ENCODE measurements at regions not wholly inside any gene's neighbourhood (a gene's known extent, or its start where the extent isn't known, plus 50 kb on each side); places are given as distances from the start of the nearest gene placed in this dataset.

GRCh38 chr6:4615231-4615630 is 161.0 kb upstream of the CDYL start:
- TF ChIP-seq CTCF (IDR thresholded peaks at IDR 0.05) = no peak
- no peak for DNase-seq (ENCODE audit: low spot score)

GRCh38 chr6:4614637-4615036 is 161.6 kb upstream of the CDYL start:
- DNase-seq (ENCODE audit: low spot score) = no peak
- ATAC-seq (ENCODE audit: low FRiP score) = no peak
- no peak for TF ChIP-seq CTCF (IDR thresholded peaks at IDR 0.05)

More at GRCh38 chr6:4615231-4615630, 161.0 kb upstream of the CDYL start:
- ATAC-seq (ENCODE audit: low FRiP score) = no peak

- DNase-seq (ENCODE audit: low spot score) = no peak
- no peak for ATAC-seq (ENCODE audit: low FRiP score)
- no peak for TF ChIP-seq CTCF (IDR thresholded peaks at IDR 0.05)
Measured at GRCh38 chr6:4613795-4614194, 162.4 kb upstream of the CDYL start.

GRCh38 chr6:4613381-4613780 is 162.8 kb upstream of the CDYL start:
- TF ChIP-seq CTCF (IDR thresholded peaks at IDR 0.05) = no peak
- ATAC-seq (ENCODE audit: low FRiP score) (no peak), DNase-seq (ENCODE audit: low spot score) (no peak)

GRCh38 chr6:4612636-4613171 is 163.5 kb upstream of the CDYL start:
- ATAC-seq (ENCODE audit: low FRiP score) (peak; percentile 88), DNase-seq (ENCODE audit: low spot score) (no peak)
- no peak for TF ChIP-seq CTCF (IDR thresholded peaks at IDR 0.05)

- no peak for TF ChIP-seq CTCF (IDR thresholded peaks at IDR 0.05)
- DNase-seq (ENCODE audit: low spot score) (no peak), ATAC-seq (ENCODE audit: low FRiP score) (no peak)
Measured at GRCh38 chr6:4611429-4612129, 164.6 kb upstream of the CDYL start.

- TF ChIP-seq CTCF (IDR thresholded peaks at IDR 0.05) = no peak
- ATAC-seq (ENCODE audit: low FRiP score) (no peak), DNase-seq (ENCODE audit: low spot score) (no peak)
Measured at GRCh38 chr6:4610256-4610655, 165.9 kb upstream of the CDYL start.
